ENCODE measurements at regions not wholly inside any gene's neighbourhood (a gene's known extent, or its start where the extent isn't known, plus 50 kb on each side); places are given as distances from the start of the nearest gene placed in this dataset.

DNA sequence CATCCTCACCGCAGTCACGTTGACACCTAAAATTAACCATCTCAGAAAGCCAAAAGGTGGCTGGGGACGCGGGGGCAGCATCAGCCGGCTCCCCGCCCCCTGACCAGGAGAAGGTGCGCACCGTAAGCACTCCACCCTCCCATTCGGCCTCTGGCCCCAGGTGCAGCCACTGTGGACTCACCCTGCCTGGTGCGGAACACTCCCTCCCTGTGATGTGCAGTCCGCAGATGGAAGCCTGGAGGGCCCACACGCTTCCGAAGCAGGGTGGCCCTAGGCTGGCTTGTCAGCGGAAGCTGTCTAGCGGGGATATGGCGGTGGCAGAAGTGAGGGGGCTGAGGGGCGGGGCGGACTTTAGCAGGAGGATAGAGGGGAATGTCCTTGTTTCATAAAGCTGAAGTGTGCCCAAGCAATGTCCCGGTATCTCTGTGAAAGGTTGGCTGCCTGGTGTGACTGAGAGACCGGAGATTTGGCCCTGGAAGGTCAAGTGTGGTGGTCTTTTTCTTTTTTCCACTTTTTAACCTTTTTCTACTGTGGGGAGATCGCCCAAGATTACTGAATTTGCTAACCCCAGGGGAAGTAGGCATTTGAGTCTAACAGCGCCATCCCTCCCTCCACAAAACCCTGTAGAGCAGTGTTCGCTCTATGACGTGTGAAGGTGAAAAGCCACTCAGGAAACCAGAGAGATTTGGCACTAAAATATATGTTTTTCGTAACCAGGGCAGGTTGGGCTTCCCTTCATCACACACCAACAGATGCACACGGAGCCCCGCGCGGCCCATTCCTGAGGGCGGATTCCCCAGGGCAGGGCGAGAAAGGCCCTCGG, 74.7 kb downstream of the CXCL12 start:
- Histone ChIP-seq H3K9me3 (no peaks in the 10 kb centered on the region), H3K27ac (peak overlapping the region in 2 of 4 donors; percentile 21 to 70), H3K4me3 (peak overlapping the region in 1 of 2 donors; percentile 46), H3K27me3 (no peaks in the 10 kb centered on the region), H3K36me3 (no peaks in the 10 kb centered on the region), H3K4me1 (peaks cover 0 to 31% (median 5%) of the 10 kb centered on the region in 3 donors)
- no peak for TF ChIP-seq POLR2AphosphoS5 (IDR thresholded peaks at IDR 0.05)
- no peak for TF ChIP-seq EP300 (IDR thresholded peaks at IDR 0.05)
- TF ChIP-seq POLR2A (IDR thresholded peaks at IDR 0.05): no peak
- TF ChIP-seq CTCF (IDR thresholded peaks at IDR 0.05): no peak
- ATAC-seq: no peak
- 80 to 96% methylated on average over 3 to 9 of the region's 32 CpGs for WGBS, 2 donors (ENCODE audit: low coverage in 1 of 2)

DNA sequence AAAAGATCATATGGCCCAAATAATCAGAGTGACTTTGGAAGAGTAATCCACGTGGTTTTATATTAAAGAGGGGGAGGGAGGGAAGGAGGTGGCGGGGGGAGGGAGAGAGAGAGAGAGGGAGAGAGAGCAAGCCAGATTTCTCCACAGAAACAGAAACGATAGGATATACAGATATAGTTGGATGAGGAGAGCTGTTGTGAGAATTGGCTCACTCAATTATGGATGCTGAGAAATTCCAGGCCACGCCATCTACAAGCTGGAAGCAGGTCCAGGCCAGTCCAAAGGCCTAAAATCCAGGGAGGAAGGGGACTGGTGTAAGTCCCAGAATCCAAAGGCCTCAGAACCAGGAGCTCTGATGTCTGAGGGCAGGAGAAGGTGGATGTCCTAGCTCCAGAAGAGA, 75.5 kb downstream of the CXCL12 start:
- H3K27me3 ChIP-seq: no peaks in the 10 kb centered on the region
- no peaks in the 10 kb centered on the region for H3K36me3 ChIP-seq
- peak overlapping the region in 2 of 4 donors; percentile 33 to 35 for H3K27ac ChIP-seq
- no peak overlapping the region for H3K4me3 ChIP-seq
- TF ChIP-seq CTCF (IDR thresholded peaks at IDR 0.05) (no peak), POLR2A (IDR thresholded peaks at IDR 0.05) (no peak), POLR2AphosphoS5 (IDR thresholded peaks at IDR 0.05) (no peak), EP300 (IDR thresholded peaks at IDR 0.05) (no peak)
- H3K9me3 ChIP-seq: no peaks in the 10 kb centered on the region
- ATAC-seq: no peak
- WGBS, 2 donors (ENCODE audit: low coverage in 1 of 2): 19 to 67% methylated on average over 4 of the region's 4 CpGs
- peaks cover 0 to 31% (median 5%) of the 10 kb centered on the region in 3 donors for H3K4me1 ChIP-seq

- H3K4me3 ChIP-seq: no peak overlapping the region
- no peaks in the 10 kb centered on the region for H3K36me3 ChIP-seq
- H3K4me1 ChIP-seq: peaks cover 0 to 31% (median 5%) of the 10 kb centered on the region in 3 donors
- WGBS, 2 donors (ENCODE audit: low coverage in 1 of 2): 45 to 54% methylated on average over 2 of the region's 4 CpGs
- TF ChIP-seq EP300 (IDR thresholded peaks at IDR 0.05): no peak
- no peak for TF ChIP-seq POLR2A (IDR thresholded peaks at IDR 0.05)
- no peak for TF ChIP-seq POLR2AphosphoS5 (IDR thresholded peaks at IDR 0.05)
- TF ChIP-seq CTCF (IDR thresholded peaks at IDR 0.05): no peak
- H3K9me3 ChIP-seq: no peaks in the 10 kb centered on the region
- no peaks in the 10 kb centered on the region for H3K27me3 ChIP-seq
- no peak for ATAC-seq
- peak overlapping the region in 2 of 4 donors; percentile 33 to 35 for H3K27ac ChIP-seq
Measured at GRCh38 chr10:44308935-44309334, 76.0 kb downstream of the CXCL12 start.

- peaks cover 0 to 31% (median 5%) of the 10 kb centered on the region in 3 donors for H3K4me1 ChIP-seq
- no peak for ATAC-seq
- 88 to 100% methylated on average over 1 to 2 of the region's 3 CpGs for WGBS, 2 donors (ENCODE audit: low coverage in 1 of 2)
- H3K36me3 ChIP-seq: no peaks in the 10 kb centered on the region
- no peak overlapping the region for H3K4me3 ChIP-seq
- H3K9me3 ChIP-seq: no peaks in the 10 kb centered on the region
- H3K27me3 ChIP-seq: no peaks in the 10 kb centered on the region
- no peak overlapping the region for H3K27ac ChIP-seq
- no peak for TF ChIP-seq POLR2AphosphoS5 (IDR thresholded peaks at IDR 0.05)
- TF ChIP-seq EP300 (IDR thresholded peaks at IDR 0.05): no peak
- no peak for TF ChIP-seq CTCF (IDR thresholded peaks at IDR 0.05)
- TF ChIP-seq POLR2A (IDR thresholded peaks at IDR 0.05): no peak
Measured at GRCh38 chr10:44307691-44308090, 77.2 kb downstream of the CXCL12 start.

DNA sequence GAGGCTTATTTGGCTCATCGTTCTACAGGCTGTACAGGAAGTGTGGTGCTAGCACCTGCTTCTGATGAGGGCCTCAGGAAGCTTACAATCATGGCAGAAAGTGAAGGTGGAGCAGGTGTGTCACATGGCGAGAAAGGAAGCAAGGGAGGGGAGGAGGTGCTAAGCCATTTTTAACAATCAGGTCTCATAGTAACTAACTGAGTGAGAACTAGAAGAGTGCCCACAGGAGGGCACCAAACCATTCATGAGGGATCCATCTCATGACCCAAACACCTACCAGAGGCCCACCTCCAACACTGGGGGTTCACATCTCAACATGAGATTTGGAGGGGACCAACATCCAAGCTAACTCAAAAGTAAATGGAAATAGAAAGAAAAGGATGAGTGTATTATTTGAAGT, 78.1 kb downstream of the CXCL12 start:
- TF ChIP-seq EP300 (IDR thresholded peaks at IDR 0.05) (no peak), POLR2A (IDR thresholded peaks at IDR 0.05) (no peak), POLR2AphosphoS5 (IDR thresholded peaks at IDR 0.05) (no peak), CTCF (IDR thresholded peaks at IDR 0.05) (no peak)
- Histone ChIP-seq H3K4me3 (no peak overlapping the region), H3K9me3 (no peaks in the 10 kb centered on the region), H3K36me3 (no peaks in the 10 kb centered on the region), H3K27ac (no peak overlapping the region), H3K4me1 (peaks cover 0 to 31% (median 5%) of the 10 kb centered on the region in 3 donors), H3K27me3 (no peaks in the 10 kb centered on the region)
- ATAC-seq: no peak
- 80 to 100% methylated on average over 1 of the region's 2 CpGs for WGBS, 2 donors (ENCODE audit: low coverage in 1 of 2)

Measured in gastroesophageal sphincter (tissue), 4 donors.